GM06990 (cell line): ENCODE measurements at regions not wholly inside any gene's neighbourhood (a gene's known extent, or its start where the extent isn't known, plus 50 kb on each side); places are given as distances from the start of the nearest gene placed in this dataset.

Experiments used
- DNase-seq: peaks from one replicate; pipeline ENCODE4 v3.0.0-alpha.2; 2011; ENCODE audit not compliant: insufficient read length; ENCODE audit errors: extremely low read depth
- H3K27me3 ChIP-seq: replicated peaks from 2 replicates; pipeline ENCODE4 v1.6.0; 2011; ENCODE audit warnings: low read length; ENCODE audit not compliant: control insufficient read depth, insufficient read depth
- H3K36me3 ChIP-seq: 2 replicates; pipeline ENCODE4 v1.5.1; 2011; ENCODE audit warnings: low read length; ENCODE audit not compliant: control insufficient read depth, insufficient read depth
- H3K4me3 ChIP-seq: replicated peaks from 2 replicates; pipeline ENCODE4 v1.5.1; 2011; ENCODE audit warnings: low read depth, mild to moderate bottlenecking, control low read depth, low read length
- CTCF ChIP-seq: IDR thresholded peaks from 2 replicates; pipeline ENCODE4 v1.5.1; 2011; ENCODE audit warnings: low read length, control low read depth, mild to moderate bottlenecking, inconsistent platforms; ENCODE audit not compliant: insufficient read depth, poor library complexity, severe bottlenecking

GRCh38 chr11:34744511-34744910 lies 123.6 kb downstream of the EHF start:
- H3K27me3 ChIP-seq, result peaks cover 2% of the 10 kb centered on the region; the same call in 1 of the 2 replicates
- TF ChIP-seq CTCF, result no peak
- H3K36me3 ChIP-seq, result no peaks in the 10 kb centered on the region
- DNase-seq, result no peak
- H3K4me3 ChIP-seq, result no peak overlapping the region

GRCh38 chr11:34738237-34738636 lies 117.3 kb downstream of the EHF start:
- Histone ChIP-seq H3K4me3 (no peak overlapping the region), H3K36me3 (no peaks in the 10 kb centered on the region), H3K27me3 (no peaks in the 10 kb centered on the region; the same call in none of the 2 replicates)
- TF ChIP-seq CTCF, result no peak
- no peak for DNase-seq

- no peak for DNase-seq
- Histone ChIP-seq H3K27me3 (no peaks in the 10 kb centered on the region; the same call in none of the 2 replicates), H3K4me3 (no peak overlapping the region), H3K36me3 (no peaks in the 10 kb centered on the region)
- no peak for TF ChIP-seq CTCF
Measured at GRCh38 chr11:34732831-34733230, 111.9 kb downstream of the EHF start.

GRCh38 chr11:34731603-34732002 lies 110.7 kb downstream of the EHF start:
- TF ChIP-seq CTCF, result no peak

GRCh38 chr11:34730544-34731295 lies 109.8 kb downstream of the EHF start:
- Histone ChIP-seq H3K36me3 (no peaks in the 10 kb centered on the region), H3K27me3 (no peaks in the 10 kb centered on the region; the same call in none of the 2 replicates), H3K4me3 (no peak overlapping the region)
- TF ChIP-seq CTCF, result no peak
- DNase-seq, result no peak

More at GRCh38 chr11:34731603-34732002, 110.7 kb downstream of the EHF start:
- H3K36me3 ChIP-seq, result no peaks in the 10 kb centered on the region
- H3K4me3 ChIP-seq, result no peak overlapping the region
- no peaks in the 10 kb centered on the region; the same call in none of the 2 replicates for H3K27me3 ChIP-seq
- DNase-seq, result no peak
